MCF 10A (cell line): ENCODE measurements at regions not wholly inside any gene's neighbourhood (a gene's known extent, or its start where the extent isn't known, plus 50 kb on each side); places are given as distances from the start of the nearest gene placed in this dataset.

Experiments
- BruUV-seq: library from RNA; stranded (reverse); fragments of 400-500 nt; replicated peaks from 2 replicates; lab custom pipeline; 2021; lab: Mats Ljungman, UMichigan
- CTCF ChIA-PET: fragments of 300-600 bp; sonication (Branson Sonifier 250); formaldehyde crosslinking; extraction: SDS; loops from one replicate; lab custom pipeline; 2021; ENCODE audit warnings: antibody characterized with exemption, inconsistent platforms; lab: Yijun Ruan, JAX
- POLR2A ChIA-PET: fragments of 300-600, 350-650 bp; sonication (Branson Sonifier 250); formaldehyde crosslinking; extraction: SDS; loops from one replicate; lab custom pipeline; 2020; ENCODE audit warnings: antibody characterized with exemption, inconsistent platforms; lab: Yijun Ruan, JAX
- DNase-seq: peaks from one replicate; pipeline ENCODE4 v3.0.0-alpha.2; 2018; ENCODE audit not compliant: unreplicated experiment
- H3K27ac Mint-ChIP-seq: one replicate; pipeline ENCODE4 v1.8.0; 2022; ENCODE audit warnings: mild to moderate bottlenecking, low read depth, mixed read lengths; ENCODE audit not compliant: unreplicated experiment
- H3K27me3 Mint-ChIP-seq: one replicate; pipeline ENCODE4 v1.8.0; 2022; ENCODE audit warnings: mixed read lengths; ENCODE audit not compliant: insufficient read depth, unreplicated experiment
- H3K36me3 Mint-ChIP-seq: one replicate; pipeline ENCODE4 v1.8.0; 2022; ENCODE audit warnings: mild to moderate bottlenecking, moderate library complexity, mixed read lengths; ENCODE audit not compliant: insufficient read depth, unreplicated experiment
- H3K4me1 Mint-ChIP-seq: one replicate; pipeline ENCODE4 v1.8.0; 2022; ENCODE audit warnings: mixed read lengths; ENCODE audit not compliant: insufficient read depth, unreplicated experiment
- H3K4me3 Mint-ChIP-seq: one replicate; pipeline ENCODE4 v1.8.0; 2022; ENCODE audit warnings: mild to moderate bottlenecking, moderate library complexity, mixed read lengths; ENCODE audit not compliant: unreplicated experiment
- H3K9me3 Mint-ChIP-seq: one replicate; pipeline ENCODE4 v1.8.0; 2022; ENCODE audit warnings: mixed read lengths; ENCODE audit not compliant: unreplicated experiment
- CTCF ChIP-seq: fragments of 200-600 bp; IDR thresholded peaks from one replicate; pipeline ENCODE4 v1.8.0; 2022; ENCODE audit warnings: antibody characterized with exemption, mild to moderate bottlenecking; ENCODE audit not compliant: unreplicated experiment
- intact Hi-C: fragments of 100-400 bp; cut with micrococcal nuclease; formaldehyde crosslinking; loops from 2 replicates; pipeline ENCODE4 v1.14.1; 2022

- no peak for DNase-seq
- intact Hi-C loops, result no loop called here
- no peaks in the 10 kb centered on the region for H3K9me3 Mint-ChIP-seq
- H3K36me3 Mint-ChIP-seq, result no peaks in the 10 kb centered on the region
- CTCF ChIA-PET, result no interaction called here
- no peaks in the 10 kb centered on the region for H3K27me3 Mint-ChIP-seq
- no TSS peak for BruUV-seq
- POLR2A ChIA-PET, result interaction anchor here (0.6 kb wide), 1 partner anchor 555 kb away, joined by 3 read pairs; no protein-coding TSS in a partner anchor
- no peak overlapping the region for H3K4me3 Mint-ChIP-seq
- no peak overlapping the region for H3K27ac Mint-ChIP-seq
- TF ChIP-seq CTCF, result no peak
- H3K4me1 Mint-ChIP-seq, result no peaks in the 10 kb centered on the region
These were observed 515.4 kb upstream of the FZD8 start for GRCh38 chr10:36157486-36157885.

- no peak overlapping the region for H3K27ac Mint-ChIP-seq
- H3K9me3 Mint-ChIP-seq, result no peaks in the 10 kb centered on the region
- peaks cover 6% of the 10 kb centered on the region for H3K4me1 Mint-ChIP-seq
- TF ChIP-seq CTCF, result no peak
- ChIA-PET CTCF (no interaction called here), POLR2A (interaction anchor here (0.6 kb wide), 1 partner anchor 34 kb away, joined by 3 read pairs; no protein-coding TSS in a partner anchor)
- no peaks in the 10 kb centered on the region for H3K27me3 Mint-ChIP-seq
- H3K36me3 Mint-ChIP-seq, result peaks cover 6% of the 10 kb centered on the region
- intact Hi-C loops, result no loop called here
- H3K4me3 Mint-ChIP-seq, result no peak overlapping the region
- BruUV-seq, result no TSS peak
- DNase-seq, result peak; percentile 30
These were observed 506.1 kb upstream of the FZD8 start for GRCh38 chr10:36148207-36148606.

DNA sequence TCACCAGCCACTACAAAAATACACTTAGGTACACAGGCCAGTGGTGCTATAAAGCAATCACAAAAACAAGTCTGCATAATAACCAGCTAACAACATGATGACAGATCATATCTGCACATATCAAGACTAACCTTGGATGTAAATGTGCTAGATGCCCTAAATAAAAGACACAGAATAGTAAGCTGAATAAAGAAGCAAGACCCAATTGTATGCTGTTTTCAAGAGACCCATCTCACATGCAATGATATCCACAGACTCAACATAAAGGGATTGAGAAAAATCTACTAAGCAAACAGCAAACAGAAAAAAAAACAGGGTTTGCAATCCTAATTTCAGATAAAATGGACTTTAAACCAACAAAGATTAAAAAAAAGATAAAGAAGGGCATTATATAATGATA lies 505.4 kb upstream of the FZD8 start:
- Mint-ChIP-seq H3K27ac (no peak overlapping the region), H3K4me1 (peaks cover 6% of the 10 kb centered on the region), H3K36me3 (peaks cover 6% of the 10 kb centered on the region), H3K4me3 (no peak overlapping the region), H3K9me3 (no peaks in the 10 kb centered on the region), H3K27me3 (no peaks in the 10 kb centered on the region)
- no peak for TF ChIP-seq CTCF
- CTCF ChIA-PET, result no interaction called here
- POLR2A ChIA-PET, result interaction anchor here (0.6 kb wide), 1 partner anchor 33 kb away, joined by 3 read pairs; no protein-coding TSS in a partner anchor
- intact Hi-C loops, result no loop called here
- DNase-seq, result no peak
- BruUV-seq, result no TSS peak

- Mint-ChIP-seq H3K36me3 (peaks cover 6% of the 10 kb centered on the region), H3K4me1 (no peaks in the 10 kb centered on the region), H3K9me3 (no peaks in the 10 kb centered on the region), H3K27ac (no peak overlapping the region), H3K27me3 (no peaks in the 10 kb centered on the region), H3K4me3 (no peak overlapping the region)
- intact Hi-C loops, result no loop called here
- ChIA-PET CTCF (no interaction called here), POLR2A (interaction anchor here (0.6 kb wide), 1 partner anchor 306 kb away, joined by 3 read pairs; no protein-coding TSS in a partner anchor)
- no peak for DNase-seq
- TF ChIP-seq CTCF, result no peak
- BruUV-seq, result no TSS peak
These were observed 499.9 kb upstream of the FZD8 start for GRCh38 chr10:36141856-36142560.
